Daoy (cell line): ENCODE measurements at regions not wholly inside any gene's neighbourhood (a gene's known extent, or its start where the extent isn't known, plus 50 kb on each side); places are given as distances from the start of the nearest gene placed in this dataset.

Source experiments
- DNase-seq: peaks from one replicate; pipeline ENCODE4 v3.0.0-alpha.2; 2015; ENCODE audit warnings: low read depth

DNA sequence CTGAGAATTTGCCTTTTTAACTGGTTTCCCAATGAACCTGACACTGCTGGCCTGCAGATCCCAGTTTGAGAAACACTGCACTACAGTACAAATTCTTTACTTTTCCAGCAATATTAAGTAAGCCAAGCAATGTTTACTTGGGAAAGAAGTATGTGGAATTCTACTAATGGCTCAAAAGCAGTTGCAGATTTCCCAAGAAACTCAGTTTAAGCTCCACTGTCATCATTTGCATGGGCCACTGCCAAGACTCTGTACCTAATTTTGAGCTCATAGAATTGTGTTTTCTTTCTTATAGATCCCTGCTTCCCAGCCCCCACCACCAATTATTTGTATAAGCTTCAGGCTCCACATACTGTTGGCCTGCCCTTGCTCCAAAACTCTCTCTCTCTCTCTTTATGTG is 676.1 kb downstream of the RNF144A start:
- DNase-seq = no peak

DNA sequence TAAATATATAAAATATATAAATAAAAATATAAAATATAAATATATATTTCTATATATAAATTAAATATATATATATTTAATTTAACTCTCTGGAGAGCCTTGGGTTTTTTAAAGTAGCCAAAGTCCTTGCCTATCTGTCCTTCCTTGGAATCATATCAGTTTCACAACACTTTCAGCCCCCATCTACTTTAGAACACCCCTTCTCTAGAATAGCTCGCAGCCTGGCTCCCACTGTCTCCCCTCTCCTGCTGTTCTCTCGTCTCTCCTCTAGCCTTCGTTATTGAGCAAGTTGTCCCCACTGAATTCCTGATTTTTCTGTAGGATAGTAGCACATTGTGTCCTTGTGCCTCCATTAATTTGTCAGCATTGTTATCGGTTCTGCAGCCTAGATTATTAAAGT is 677.0 kb downstream of the RNF144A start:
- no peak for DNase-seq

- no peak for DNase-seq
These were observed 678.0 kb downstream of the RNF144A start for GRCh38 chr2:7595206-7595605.

DNA sequence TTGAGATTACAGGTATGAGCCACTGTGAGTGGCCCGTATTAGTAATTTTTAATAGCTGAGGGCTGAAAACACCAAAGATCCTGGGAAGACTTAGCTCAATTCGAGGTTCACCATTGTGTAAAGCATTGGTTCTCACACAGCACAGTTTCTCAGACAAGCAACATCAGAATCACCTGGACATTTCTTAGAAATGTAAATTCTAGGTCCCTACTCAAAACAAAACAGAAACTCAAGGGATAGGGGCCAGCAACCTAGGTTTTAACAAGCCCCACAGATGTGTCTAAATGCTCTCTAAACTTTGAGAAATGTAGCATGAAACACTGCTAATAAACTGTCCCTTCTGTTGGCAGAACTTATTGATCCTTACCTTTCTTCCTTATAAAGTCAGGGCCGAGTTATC is 681.2 kb downstream of the RNF144A start:
- no peak for DNase-seq

GRCh38 chr2:7599462-7600258 is 682.4 kb downstream of the RNF144A start:
- no peak for DNase-seq

GRCh38 chr2:7601990-7602389 is 684.8 kb downstream of the RNF144A start:
- DNase-seq = no peak

DNA sequence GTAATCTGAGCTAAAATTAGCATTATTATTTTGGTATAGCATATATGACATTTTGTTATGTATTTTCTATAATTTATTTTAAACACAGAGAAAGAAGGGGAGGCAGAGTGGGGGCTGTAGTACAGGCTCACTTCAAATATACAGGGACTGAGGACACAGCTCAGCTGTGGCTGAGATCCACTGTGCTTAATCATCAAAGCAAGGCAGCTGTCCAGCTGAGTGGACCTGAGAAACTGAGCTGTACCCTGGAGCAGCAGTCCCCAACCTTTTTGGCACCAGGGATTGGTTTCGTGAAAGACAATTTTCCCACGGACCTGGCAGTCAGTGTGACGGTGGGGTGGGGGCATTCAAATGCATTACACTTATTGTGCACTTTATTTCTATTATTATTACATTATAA is 687.2 kb downstream of the RNF144A start:
- DNase-seq = no peak

GRCh38 chr2:7607441-7608173 is 690.4 kb downstream of the RNF144A start:
- no peak for DNase-seq

GRCh38 chr2:7609556-7609955 is 692.3 kb downstream of the RNF144A start:
- no peak for DNase-seq

DNA sequence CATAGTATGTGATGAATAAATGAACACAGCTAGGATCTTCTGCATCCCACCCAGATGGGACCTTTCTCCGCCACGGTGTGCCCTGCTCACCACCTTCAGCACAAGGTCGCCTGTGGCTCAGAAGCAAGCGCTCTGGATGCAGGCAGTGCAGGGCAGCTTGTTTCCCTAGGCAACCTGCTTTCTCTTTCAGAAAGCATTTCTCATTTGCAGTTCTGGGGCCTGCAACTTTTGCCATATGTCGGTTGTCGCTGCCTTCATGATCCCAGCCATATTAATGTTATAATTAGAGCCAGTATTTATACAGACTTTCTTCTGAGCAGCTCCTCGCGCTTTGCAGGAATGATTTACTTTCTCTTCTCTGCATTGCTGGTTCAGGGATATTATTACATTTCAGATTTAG is 692.8 kb downstream of the RNF144A start:
- DNase-seq = no peak

DNA sequence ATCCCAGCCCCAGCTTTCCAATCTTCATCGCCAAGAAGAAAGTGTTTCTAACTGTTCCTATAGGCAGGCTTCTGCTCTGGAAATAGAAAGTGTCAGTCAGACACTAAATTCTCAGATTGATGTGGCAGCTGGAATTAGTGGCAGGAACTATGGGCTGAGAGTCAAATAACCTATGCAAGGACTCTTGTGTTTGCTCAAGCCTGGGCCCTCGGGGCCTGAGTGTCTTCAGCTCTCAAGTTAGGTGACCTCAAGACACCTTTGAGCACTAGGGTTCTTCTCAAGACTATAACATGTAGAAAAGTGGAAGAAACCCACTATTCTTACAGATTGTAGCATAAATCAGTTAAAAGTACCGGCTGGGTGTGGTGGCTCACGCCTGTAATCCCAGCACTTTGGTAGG is 694.5 kb downstream of the RNF144A start:
- no peak for DNase-seq

- DNase-seq = no peak
These were observed 695.8 kb downstream of the RNF144A start for GRCh38 chr2:7612969-7613368.

DNA sequence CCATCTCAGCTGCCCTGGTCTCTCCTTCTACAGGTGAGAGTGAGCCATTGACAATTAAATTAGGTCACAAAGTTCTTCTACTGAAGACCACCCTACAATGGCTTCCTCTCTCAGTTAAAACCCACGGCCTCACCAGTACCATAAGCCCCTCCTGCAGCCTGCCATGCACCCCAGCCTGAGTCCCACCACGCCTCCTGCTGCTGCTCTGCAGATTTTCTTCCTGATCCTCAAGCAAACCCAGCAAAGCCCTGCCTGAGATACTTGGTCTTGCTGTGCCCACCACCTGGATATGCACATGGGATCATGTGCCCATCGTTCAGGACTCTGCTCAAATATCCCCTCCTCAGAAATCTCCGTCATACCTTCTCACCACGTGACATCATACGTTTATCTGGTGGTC is 696.6 kb downstream of the RNF144A start:
- DNase-seq = no peak

DNA sequence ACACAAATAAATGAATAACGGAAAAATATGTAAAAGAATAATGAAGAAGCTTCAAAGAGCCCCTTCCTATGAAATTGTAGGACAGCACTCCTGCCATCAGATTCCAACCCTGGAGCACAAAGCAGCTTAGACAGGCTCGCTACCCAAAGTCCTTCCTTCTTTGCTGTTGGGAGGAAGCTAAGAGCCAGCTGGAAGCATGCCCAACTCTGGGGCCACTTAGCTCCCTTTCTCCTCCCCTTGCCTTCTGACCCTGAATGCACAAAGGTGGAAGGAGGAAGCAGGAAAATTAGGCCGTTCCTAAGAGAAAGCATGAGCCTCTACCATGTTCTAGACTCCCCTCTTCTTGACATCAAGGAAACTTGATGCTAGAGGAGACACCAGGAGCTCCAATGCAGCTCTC is 700.8 kb downstream of the RNF144A start:
- no peak for DNase-seq

DNA sequence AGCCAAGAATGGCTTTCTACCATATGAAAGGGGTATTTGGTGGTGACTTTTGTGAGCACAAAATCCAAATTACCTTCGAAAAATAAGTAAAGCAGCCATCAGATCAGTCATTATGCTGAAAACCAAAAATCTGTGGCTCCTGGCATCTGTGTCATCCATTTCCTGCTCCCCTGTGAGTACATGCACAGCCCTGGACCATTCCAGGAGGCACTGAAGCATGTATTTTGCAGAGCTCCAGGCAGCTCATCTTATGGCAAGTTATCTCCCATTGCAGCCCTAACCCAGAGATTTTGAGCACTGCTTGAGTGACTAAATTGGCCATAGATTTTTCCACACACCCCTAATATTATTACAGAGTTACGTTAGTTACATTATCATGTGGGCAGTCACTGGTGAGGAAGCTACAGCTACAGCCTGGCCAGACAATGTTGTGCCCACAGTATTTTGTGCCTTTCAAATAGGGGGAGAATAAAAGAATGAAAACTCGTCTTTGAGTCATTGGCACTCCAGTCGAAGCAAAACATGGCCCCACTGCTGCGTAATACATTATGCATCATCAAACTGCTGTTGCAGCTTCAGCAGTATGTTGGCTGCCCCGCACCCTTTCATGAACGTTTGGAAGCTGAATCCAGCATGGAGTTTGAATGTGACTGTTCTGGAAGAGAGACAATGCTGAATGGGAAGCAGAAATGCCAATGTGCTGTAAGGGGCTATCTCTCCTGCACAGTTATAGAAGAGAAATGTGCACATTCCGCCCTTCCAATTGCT is 702.2 kb downstream of the RNF144A start:
- no peak for DNase-seq

- no peak for DNase-seq
These were observed 703.0 kb downstream of the RNF144A start for GRCh38 chr2:7620255-7620654.

DNA sequence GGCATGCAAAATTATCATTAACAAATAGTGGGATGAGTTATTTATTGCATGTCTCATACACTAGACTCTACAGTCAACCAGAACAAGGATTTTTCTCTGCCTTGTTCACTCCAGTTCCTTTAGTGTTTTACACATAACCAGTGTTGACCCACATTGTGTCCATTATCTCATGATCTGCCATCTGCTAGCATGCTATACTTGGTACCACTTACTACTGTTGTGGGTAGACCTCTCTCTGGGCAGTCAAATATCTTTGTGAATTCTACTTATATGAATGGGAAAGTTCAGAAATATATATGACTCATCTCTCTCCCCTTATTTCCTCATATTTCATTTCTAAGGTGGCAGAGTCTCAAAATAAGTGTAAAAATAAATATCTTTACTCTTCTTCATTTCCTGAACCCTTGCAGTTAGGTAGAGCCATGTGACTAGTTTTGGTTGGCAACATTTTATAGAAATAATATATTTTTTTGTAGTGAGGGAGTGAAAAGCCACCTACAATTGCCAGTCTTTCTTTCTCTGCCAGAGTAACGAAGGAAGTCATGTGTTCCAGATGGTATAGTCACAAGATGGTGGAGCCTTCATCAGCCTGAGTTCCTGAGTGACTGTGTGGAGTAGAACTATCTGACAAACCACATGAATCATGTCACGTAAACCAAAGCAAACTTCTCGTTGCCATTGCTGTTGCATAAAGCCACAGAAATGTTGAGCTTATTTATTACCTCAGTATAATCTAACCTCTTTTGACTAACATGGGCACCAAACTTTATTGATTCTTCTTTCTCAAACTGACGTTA is 704.0 kb downstream of the RNF144A start:
- no peak for DNase-seq

- DNase-seq = no peak
These were observed 708.4 kb downstream of the RNF144A start for GRCh38 chr2:7625392-7626138.

- DNase-seq = no peak
These were observed 708.9 kb downstream of the RNF144A start for GRCh38 chr2:7626139-7626537.

- DNase-seq = no peak
These were observed 710.4 kb downstream of the RNF144A start for GRCh38 chr2:7627583-7627982.

- DNase-seq = no peak
These were observed 715.2 kb downstream of the RNF144A start for GRCh38 chr2:7632420-7632819.
